ENCODE measurements at regions not wholly inside any gene's neighbourhood (a gene's known extent, or its start where the extent isn't known, plus 50 kb on each side); places are given as distances from the start of the nearest gene placed in this dataset.
"Not testable (repeated sequence)": the region's sequence is repeated elsewhere in the genome, so short reads cannot be mapped to it uniquely, and the experiment has no call there.

DNA sequence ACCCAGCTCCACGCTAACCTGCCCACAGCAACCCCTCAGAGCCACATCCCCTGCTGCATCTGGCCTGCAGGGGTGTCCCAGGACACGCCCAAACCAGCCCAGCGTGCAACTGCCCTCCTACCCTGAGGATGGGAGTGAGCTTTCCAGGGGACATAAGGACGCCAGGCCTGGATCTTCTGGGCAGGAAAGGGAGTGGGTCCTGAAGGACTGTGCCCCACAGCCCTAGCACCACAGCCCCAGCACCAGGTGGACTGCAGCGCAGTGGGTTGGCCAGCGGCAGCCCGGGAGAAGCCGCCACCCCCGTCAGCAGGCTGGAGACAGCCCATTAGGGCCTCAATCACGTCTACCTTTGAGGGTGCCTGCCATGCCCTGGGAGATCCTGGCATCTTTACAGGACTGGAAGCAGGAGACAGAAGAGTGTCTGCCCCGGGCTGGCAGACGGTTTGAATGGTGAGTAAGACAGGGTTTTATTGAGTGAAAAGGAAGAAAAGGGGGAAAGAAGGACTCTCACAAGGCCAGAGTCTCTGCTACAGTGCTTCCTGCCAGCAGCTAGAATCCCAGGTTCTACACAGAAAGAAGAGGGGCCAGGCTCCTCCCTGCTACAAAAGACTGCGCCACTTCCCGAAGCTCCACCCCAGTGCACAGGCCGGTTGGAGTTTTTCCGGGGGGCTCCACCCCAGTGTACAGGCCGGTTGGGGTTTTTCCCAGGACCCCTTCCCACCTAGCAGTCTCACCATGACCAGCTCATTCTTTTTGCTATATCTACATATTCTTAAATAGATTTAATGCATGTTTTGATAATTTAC is 69.8 kb upstream of the KCTD7 start:
- Histone ChIP-seq H3K36me3 (no peaks in the 10 kb centered on the region), H3K4me3 (no peak overlapping the region), H3K4me1 (ENCODE audit: insufficient read depth) (peaks cover 2% of the 10 kb centered on the region), H3K27ac (no peak overlapping the region), H3K9me3 (no peaks in the 10 kb centered on the region), H3K27me3 (no peaks in the 10 kb centered on the region)
- DNase-seq, result no peak
- WGBS, 3 donors, result 71 to 77% (median 72%) methylated on average over 17 of the region's 17 CpGs
- intact Hi-C loops (cut with DNase I), result no loop called here
- no peak for TF ChIP-seq POLR2A (IDR thresholded peaks at IDR 0.05)
- TF ChIP-seq, protein P1, sequence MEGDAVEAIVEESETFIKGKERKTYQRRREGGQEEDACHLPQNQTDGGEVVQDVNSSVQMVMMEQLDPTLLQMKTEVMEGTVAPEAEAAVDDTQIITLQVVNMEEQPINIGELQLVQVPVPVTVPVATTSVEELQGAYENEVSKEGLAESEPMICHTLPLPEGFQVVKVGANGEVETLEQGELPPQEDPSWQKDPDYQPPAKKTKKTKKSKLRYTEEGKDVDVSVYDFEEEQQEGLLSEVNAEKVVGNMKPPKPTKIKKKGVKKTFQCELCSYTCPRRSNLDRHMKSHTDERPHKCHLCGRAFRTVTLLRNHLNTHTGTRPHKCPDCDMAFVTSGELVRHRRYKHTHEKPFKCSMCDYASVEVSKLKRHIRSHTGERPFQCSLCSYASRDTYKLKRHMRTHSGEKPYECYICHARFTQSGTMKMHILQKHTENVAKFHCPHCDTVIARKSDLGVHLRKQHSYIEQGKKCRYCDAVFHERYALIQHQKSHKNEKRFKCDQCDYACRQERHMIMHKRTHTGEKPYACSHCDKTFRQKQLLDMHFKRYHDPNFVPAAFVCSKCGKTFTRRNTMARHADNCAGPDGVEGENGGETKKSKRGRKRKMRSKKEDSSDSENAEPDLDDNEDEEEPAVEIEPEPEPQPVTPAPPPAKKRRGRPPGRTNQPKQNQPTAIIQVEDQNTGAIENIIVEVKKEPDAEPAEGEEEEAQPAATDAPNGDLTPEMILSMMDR (IDR thresholded peaks at IDR 0.05), result no peak
- TF ChIP-seq EP300 (IDR thresholded peaks at IDR 0.05), result no peak

DNA sequence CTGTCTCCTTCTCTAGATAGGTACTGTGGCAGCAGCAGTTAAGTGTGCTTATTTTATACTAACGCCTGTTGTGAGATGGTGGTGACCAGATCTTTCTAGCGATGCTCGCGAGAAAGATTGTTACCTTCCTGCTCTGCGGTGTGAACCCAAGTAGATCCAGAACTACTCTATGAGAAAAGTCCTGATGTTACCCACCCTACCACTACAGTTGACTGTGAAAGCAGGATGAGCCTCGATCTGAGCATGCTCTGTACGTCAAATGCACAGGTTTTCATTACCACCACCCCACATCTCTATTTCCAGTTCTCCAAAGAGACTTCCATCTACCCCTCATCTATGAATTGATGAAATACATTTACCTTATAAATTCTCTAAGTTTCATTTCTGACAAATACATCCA is 64.6 kb upstream of the KCTD7 start:
- H3K27ac ChIP-seq, result no peak overlapping the region
- no peak overlapping the region for H3K4me3 ChIP-seq
- H3K27me3 ChIP-seq, result no peaks in the 10 kb centered on the region
- 66 to 78% (median 69%) methylated on average over 7 of the region's 7 CpGs for WGBS, 3 donors
- no peaks in the 10 kb centered on the region for H3K9me3 ChIP-seq
- no peaks in the 10 kb centered on the region for H3K36me3 ChIP-seq
- TF ChIP-seq, protein P1 (IDR thresholded peaks at IDR 0.05), result no peak
- TF ChIP-seq EP300 (IDR thresholded peaks at IDR 0.05) (no peak), POLR2A (IDR thresholded peaks at IDR 0.05) (no peak)
- intact Hi-C loops (cut with DNase I), result no loop called here
- peaks cover 2% of the 10 kb centered on the region for H3K4me1 ChIP-seq (ENCODE audit: insufficient read depth)
- DNase-seq, result no peak

DNA sequence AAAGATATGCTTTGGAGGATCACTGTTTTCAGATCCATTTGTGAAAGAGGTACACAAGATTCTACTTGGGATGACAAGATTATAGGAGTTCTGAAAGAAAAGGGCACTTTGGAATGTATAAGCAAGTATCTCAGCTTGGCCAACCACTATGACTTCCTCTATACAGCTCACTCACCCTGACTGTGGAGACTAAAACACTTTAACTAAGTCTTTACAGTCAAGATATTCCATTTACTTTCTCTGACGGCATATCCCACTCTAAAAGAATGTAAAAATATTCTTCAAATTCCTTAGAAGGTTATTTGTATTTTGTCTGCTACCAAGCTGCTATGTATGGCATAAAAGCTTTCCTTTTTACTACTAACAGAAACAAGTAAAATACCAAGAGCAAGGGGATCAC is 58.5 kb upstream of the KCTD7 start:
- not testable (repeated sequence) for H3K27ac ChIP-seq; H3K27me3 ChIP-seq; H3K4me1 ChIP-seq (ENCODE audit: insufficient read depth); DNase-seq; H3K4me3 ChIP-seq; H3K9me3 ChIP-seq; H3K36me3 ChIP-seq
- 8 to 27% (median 10%) methylated on average over 1 of the region's 1 CpG for WGBS, 3 donors
- intact Hi-C loops (cut with DNase I), result loop anchor here in 1 of 4 donors (10.0 kb wide), 1 partner anchor 1605 kb away; no protein-coding TSS in a partner anchor

DNA sequence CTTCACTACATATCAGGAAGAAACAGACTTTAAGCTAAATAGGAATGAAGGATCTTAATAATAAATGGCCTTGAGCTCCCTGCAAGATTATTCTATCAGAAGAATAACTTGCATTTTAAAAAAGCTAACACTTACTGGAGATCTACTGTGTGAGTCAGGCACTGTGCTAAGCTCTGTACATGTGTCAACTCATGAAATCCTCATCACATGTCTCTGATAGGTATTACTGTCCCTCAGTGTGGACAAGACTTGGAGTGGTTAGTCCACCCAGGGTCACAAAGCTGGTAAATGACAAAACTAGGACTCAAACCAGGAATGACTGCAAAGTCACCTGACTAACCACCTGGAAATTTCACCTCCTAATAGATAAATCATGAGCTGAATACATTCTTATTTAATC is 57.1 kb upstream of the KCTD7 start:
- H3K4me3 ChIP-seq, result no peak overlapping the region
- DNase-seq, result no peak
- no peaks in the 10 kb centered on the region for H3K27me3 ChIP-seq
- no peak overlapping the region for H3K27ac ChIP-seq
- H3K4me1 ChIP-seq (ENCODE audit: insufficient read depth), result no peaks in the 10 kb centered on the region
- no peaks in the 10 kb centered on the region for H3K9me3 ChIP-seq
- TF ChIP-seq POLR2A (IDR thresholded peaks at IDR 0.05) (no peak), EP300 (IDR thresholded peaks at IDR 0.05) (no peak)
- TF ChIP-seq, protein P1 (IDR thresholded peaks at IDR 0.05), result no peak
- intact Hi-C loops (cut with DNase I), result loop anchor here in 1 of 4 donors (10.0 kb wide), 1 partner anchor 1603 kb away; no protein-coding TSS in a partner anchor
- H3K36me3 ChIP-seq, result no peaks in the 10 kb centered on the region

DNA sequence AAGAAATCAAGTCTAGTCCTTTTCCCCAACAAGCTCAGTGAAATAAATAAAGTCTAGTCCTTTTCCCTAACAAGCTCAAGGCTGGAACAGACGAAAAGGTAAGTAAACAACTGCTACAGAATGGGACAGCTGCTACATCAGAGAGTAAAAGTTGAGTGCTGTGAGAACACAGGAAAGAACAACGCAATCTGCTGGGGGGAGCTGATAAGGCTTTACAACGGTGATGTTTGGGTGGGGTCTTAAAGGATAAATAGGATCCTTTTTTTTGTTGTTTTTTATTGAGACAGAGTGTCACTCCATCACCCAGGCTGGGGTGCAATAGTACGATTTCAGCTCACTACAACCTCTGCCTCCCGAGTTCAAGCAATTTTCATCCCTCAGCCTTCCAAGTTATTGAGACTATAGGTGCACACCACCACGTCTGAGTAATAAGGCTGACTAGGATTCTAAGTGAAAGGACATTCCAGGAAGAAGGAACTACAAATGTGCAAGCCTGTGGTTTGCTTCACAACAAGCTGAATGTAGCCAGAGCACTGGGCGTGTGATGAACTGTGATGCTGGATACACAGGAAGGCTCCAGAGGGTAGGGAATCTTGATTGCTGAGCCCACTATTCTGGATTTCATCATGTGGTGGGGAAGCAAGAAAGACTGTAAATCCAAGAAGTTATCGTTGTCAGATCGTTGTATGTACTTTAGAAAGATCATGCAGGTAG is 54.7 kb upstream of the KCTD7 start:
- WGBS, 3 donors, result 85 to 88% (median 87%) methylated on average over 9 of the region's 9 CpGs
- not testable (repeated sequence) for H3K4me1 ChIP-seq (ENCODE audit: insufficient read depth)

DNA sequence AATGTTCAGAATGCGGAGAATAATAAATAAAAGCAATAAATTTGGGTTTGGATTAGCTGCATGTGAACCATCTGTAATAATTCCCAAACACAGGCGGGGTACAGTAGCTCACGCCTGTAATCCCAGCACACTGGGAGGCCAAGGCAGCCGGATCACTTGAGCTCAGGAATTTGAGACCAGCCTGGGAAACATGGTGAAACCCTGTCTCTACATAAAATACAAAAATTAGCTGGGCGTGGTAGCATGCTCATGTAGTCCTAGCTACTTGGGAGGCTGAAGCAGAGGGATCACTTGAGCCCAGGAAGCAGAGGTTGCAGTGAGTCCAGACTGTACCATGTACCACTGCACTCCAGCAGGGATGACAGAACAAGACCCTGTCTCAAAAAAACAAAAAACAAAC is 53.9 kb upstream of the KCTD7 start:
- H3K27me3 ChIP-seq; H3K4me3 ChIP-seq; H3K27ac ChIP-seq; H3K9me3 ChIP-seq; H3K4me1 ChIP-seq (ENCODE audit: insufficient read depth); DNase-seq; H3K36me3 ChIP-seq: not testable (repeated sequence)
- intact Hi-C loops (cut with DNase I), result loop anchor here in 1 of 4 donors (10.0 kb wide), 1 partner anchor 1600 kb away; no protein-coding TSS in a partner anchor
- WGBS, 3 donors, result 86 to 92% (median 89%) methylated on average over 5 of the region's 5 CpGs

More for the DNA sequence above, 54.7 kb upstream of the KCTD7 start:
- not testable (repeated sequence) for H3K27ac ChIP-seq, H3K9me3 ChIP-seq, DNase-seq, H3K4me3 ChIP-seq, H3K27me3 ChIP-seq, H3K36me3 ChIP-seq
- intact Hi-C loops (cut with DNase I), result loop anchor here in 1 of 4 donors (10.0 kb wide), 1 partner anchor 1601 kb away; no protein-coding TSS in a partner anchor

All from ovary (tissue), 7 donors.